ENCODE measurements at regions not wholly inside any gene's neighbourhood (a gene's known extent, or its start where the extent isn't known, plus 50 kb on each side); places are given as distances from the start of the nearest gene placed in this dataset.

GRCh38 chr12:90841336-90841735 is 113.6 kb downstream of the CCER1 start:
- TF ChIP-seq GATA3 (IDR thresholded peaks at IDR 0.05; ENCODE audit: low read depth, low read length): no peak
- no peak for TF ChIP-seq GATA2 (IDR thresholded peaks at IDR 0.05; ENCODE audit: low read depth, low read length)

Data from SH-SY5Y (cell line).